Fibroblast of villous mesenchyme (primary cell): ENCODE measurements at regions not wholly inside any gene's neighbourhood (a gene's known extent, or its start where the extent isn't known, plus 50 kb on each side); places are given as distances from the start of the nearest gene placed in this dataset.

ENCODE experiments used
- DNase-seq: peaks from one replicate; pipeline ENCODE4 v3.0.0-alpha.2; 2010; ENCODE audit warnings: low read depth
- H3K4me3 ChIP-seq: 2 replicates; pipeline ENCODE4 v1.5.1; 2011; ENCODE audit warnings: low read depth, mild to moderate bottlenecking, low read length
- CTCF ChIP-seq: IDR thresholded peaks from 2 replicates; pipeline ENCODE4 v1.5.1; 2012; ENCODE audit warnings: low read depth, mild to moderate bottlenecking, low read length; ENCODE audit not compliant: insufficient read depth

- no peak for TF ChIP-seq CTCF
- H3K4me3 ChIP-seq = no peak overlapping the region
- no peak for DNase-seq
These were observed 114.2 kb upstream of the FST start for GRCh38 chr5:53366245-53366644.

- no peak for TF ChIP-seq CTCF
- no peak overlapping the region for H3K4me3 ChIP-seq
- DNase-seq = no peak
These were observed 112.7 kb upstream of the FST start for GRCh38 chr5:53367727-53368126.

- no peak overlapping the region for H3K4me3 ChIP-seq
- DNase-seq = no peak
- no peak for TF ChIP-seq CTCF
These were observed 111.9 kb upstream of the FST start for GRCh38 chr5:53368516-53368915.

GRCh38 chr5:53368966-53369605, 111.3 kb upstream of the FST start:
- DNase-seq = no peak
- no peak overlapping the region for H3K4me3 ChIP-seq
- no peak for TF ChIP-seq CTCF

GRCh38 chr5:53369681-53370080, 110.7 kb upstream of the FST start:
- no peak for DNase-seq
- no peak overlapping the region for H3K4me3 ChIP-seq
- no peak for TF ChIP-seq CTCF

GRCh38 chr5:53373451-53374158, 106.8 kb upstream of the FST start:
- no peak overlapping the region for H3K4me3 ChIP-seq
- no peak for DNase-seq
- TF ChIP-seq CTCF = no peak
